K562 (cell line): ENCODE measurements at regions not wholly inside any gene's neighbourhood (a gene's known extent, or its start where the extent isn't known, plus 50 kb on each side); places are given as distances from the start of the nearest gene placed in this dataset.

Experiments used
- ATAC-seq: fragments of 200-7000 bp; cut with Tn5 transposase; 3 replicates; pipeline ENCODE4 v1.9.1; 2020; ENCODE audit warnings: moderate library complexity
- BruUV-seq: library from RNA; stranded (reverse); fragments of 400-500 nt; replicated peaks from 2 replicates; lab custom pipeline; 2021; lab: Mats Ljungman, UMichigan
- CTCF ChIA-PET: fragments of 300-600 bp; formaldehyde crosslinking; extraction: SDS; loops from one replicate; lab custom pipeline; 2021; ENCODE audit warnings: low intra/inter-chr PET ratio; lab: Yijun Ruan, JAX
- POLR2A ChIA-PET: fragments of 300-600, 350-650 bp; sonication (Branson Sonifier 250); formaldehyde crosslinking; extraction: SDS; loops from one replicate; lab custom pipeline; 2021; ENCODE audit warnings: antibody characterized with exemption, inconsistent platforms; lab: Yijun Ruan, JAX
- DNase-seq, 4 experiments: peaks; one replicate each; pipeline versions ENCODE4 v3.0.0 to v3.0.0-alpha.2; 2011 to 2018; ENCODE audit warnings: low spot score in 3 of 4, mixed read lengths in 3 of 4; ENCODE audit errors: extremely low read depth in 1 of 4
- FAIRE-seq: peaks from 2 replicates; lab custom pipeline; 2011; peaks lifted over from hg19 to GRCh38; lab: Jason Lieb, UNC
- H2AFZ ChIP-seq: 2 replicates; pipeline ENCODE4 v1.6.0; 2011; ENCODE audit warnings: low read depth, low read length, control low read depth, inconsistent platforms
- H3K27ac ChIP-seq: fragments of 200-600 bp; 3 replicates; pipeline ENCODE4 v1.8.0; 2011; ENCODE audit warnings: low read depth, mild to moderate bottlenecking, control low read depth, inconsistent platforms, low read length, moderate library complexity, mixed read lengths; ENCODE audit errors: extremely low read depth
- H3K27me3 ChIP-seq, 2 experiments: fragments of 300-600 bp in 1 of 2; 2 replicates in 1 of 2; 3 replicates in 1 of 2; pipeline versions ENCODE4 v1.6.0 to v1.8.0; 2011; ENCODE audit warnings: inconsistent platforms in 2 of 2, low read length in 2 of 2, mild to moderate bottlenecking in 1 of 2, mixed read lengths in 1 of 2, moderate library complexity in 1 of 2; ENCODE audit not compliant: control insufficient read depth in 2 of 2, insufficient read depth in 2 of 2
- H3K36me3 ChIP-seq: fragments of 300-600 bp; 3 replicates; pipeline ENCODE4 v1.8.0; 2011; ENCODE audit warnings: mild to moderate bottlenecking, low read length, inconsistent platforms; ENCODE audit not compliant: control insufficient read depth, insufficient read depth
- H3K4me1 ChIP-seq, 2 experiments: fragments of 200-600 bp in 1 of 2; replicated peaks in 1 of 2; 2 replicates in 1 of 2; 3 replicates in 1 of 2; pipeline versions ENCODE4 v1.5.1 to v1.8.0; 2011; ENCODE audit warnings: inconsistent platforms in 2 of 2, low read length in 2 of 2, mild to moderate bottlenecking in 1 of 2, mixed read lengths in 1 of 2, moderate library complexity in 1 of 2; ENCODE audit not compliant: control insufficient read depth in 2 of 2, insufficient read depth in 2 of 2
- H3K4me2 ChIP-seq: 2 replicates; pipeline ENCODE4 v1.6.1; 2011; ENCODE audit warnings: low read length, control low read depth, inconsistent platforms, mixed read lengths; ENCODE audit not compliant: insufficient read depth
- H3K4me3 ChIP-seq: fragments of 200-600 bp; sonication (generic), shearing (Covaris generic); 2 replicates; pipeline ENCODE4 v1.5.1; 2016; ENCODE audit warnings: control low read depth, inconsistent platforms
- H3K79me2 ChIP-seq: fragments of 200-600 bp; 3 replicates; pipeline ENCODE4 v1.8.0; 2011; ENCODE audit warnings: low read length, inconsistent platforms; ENCODE audit not compliant: control insufficient read depth, insufficient read depth
- H3K9ac ChIP-seq, 2 experiments: 2 replicates each; pipeline versions ENCODE4 v1.6.0 to v1.6.1; 2011; ENCODE audit warnings: low read depth in 2 of 2, low read length in 2 of 2, control low read depth in 1 of 2, inconsistent platforms in 1 of 2, mild to moderate bottlenecking in 1 of 2, mixed read lengths in 1 of 2; ENCODE audit not compliant: insufficient read depth in 1 of 2
- H3K9me1 ChIP-seq: one replicate; pipeline ENCODE4 v1.6.0; 2011; ENCODE audit warnings: inconsistent platforms, mild to moderate bottlenecking, low read length, moderate library complexity; ENCODE audit not compliant: control insufficient read depth, insufficient read depth
- H3K9me3 ChIP-seq: replicated peaks from 2 replicates; pipeline ENCODE4 v1.5.1; 2011; ENCODE audit warnings: low read depth, low read length, inconsistent platforms; ENCODE audit not compliant: control insufficient read depth, insufficient read depth
- H4K20me1 ChIP-seq: replicated peaks from 2 replicates; pipeline ENCODE4 v1.6.1; 2011; ENCODE audit warnings: low read length, inconsistent platforms, mixed read lengths; ENCODE audit not compliant: control insufficient read depth, insufficient read depth
- ARID1B ChIP-seq: fragments of 450-650 bp; IDR thresholded peaks from 2 replicates; pipeline ENCODE4 v1.6.1; 2016; ENCODE audit warnings: antibody characterized with exemption, mild to moderate bottlenecking, inconsistent platforms
- CBFA2T3 ChIP-seq: fragments of 450-650 bp; IDR thresholded peaks from 2 replicates; pipeline ENCODE4 v1.6.1; 2017
- CCAR2 ChIP-seq: fragments of 200-400 bp; formaldehyde crosslinking; IDR thresholded peaks from 2 replicates; pipeline ENCODE4 v1.6.1; 2017; ENCODE audit warnings: mild to moderate bottlenecking, low read depth, low read length
- CEBPB ChIP-seq: fragments of 450-650 bp; IDR thresholded peaks from 2 replicates; pipeline ENCODE4 v1.6.1; 2016; ENCODE audit warnings: missing genetic modification characterization, missing compliant biosample characterization
- GTF2F1 ChIP-seq: IDR thresholded peaks from 2 replicates; pipeline ENCODE4 v1.6.1; 2011; ENCODE audit warnings: low read depth, low read length, improper control_type of control experiment
- NFIX ChIP-seq: fragments of 250-450 bp; sonication (Bioruptor Pico); IDR thresholded peaks from 2 replicates; pipeline ENCODE4 v1.4.0; 2020; ENCODE audit warnings: low read depth, mild to moderate bottlenecking, moderate library complexity
- NR1H2 ChIP-seq: sonication (generic); formaldehyde crosslinking; IDR thresholded peaks from 2 replicates; pipeline ENCODE4 v1.4.0; 2020; ENCODE audit warnings: mild to moderate bottlenecking, missing genetic modification reagents
- SAFB ChIP-seq: fragments of 200-400 bp; formaldehyde crosslinking; IDR thresholded peaks from 2 replicates; pipeline ENCODE4 v1.6.1; 2017; ENCODE audit warnings: low read depth, low read length, borderline replicate concordance
- TAL1 ChIP-seq: fragments of 450-650 bp; IDR thresholded peaks from 2 replicates; pipeline ENCODE4 v1.6.1; 2016; ENCODE audit warnings: mild to moderate bottlenecking
- TCF3 ChIP-seq: sonication (generic); formaldehyde crosslinking; IDR thresholded peaks from 2 replicates; pipeline ENCODE4 v1.4.0; 2020; ENCODE audit warnings: mild to moderate bottlenecking, missing genetic modification reagents
- TCFL5 ChIP-seq: fragments of 250-450 bp; sonication (Bioruptor Pico); conservative IDR thresholded peaks from 2 replicates; pipeline ENCODE4 v1.6.1; 2021; ENCODE audit warnings: mild to moderate bottlenecking, moderate library complexity, matching md5 sums
- TEAD4 ChIP-seq, 2 experiments: sonication (generic) in 1 of 2; formaldehyde crosslinking in 1 of 2; IDR thresholded peaks; 2 replicates each; pipeline versions ENCODE4 v1.6.1 to v1.8.0; 2012 to 2022; ENCODE audit warnings: borderline replicate concordance in 1 of 2, inconsistent platforms in 1 of 2, low read length in 1 of 2, mild to moderate bottlenecking in 1 of 2, missing genetic modification reagents in 1 of 2
- U2AF1 ChIP-seq: fragments of 200-400 bp; formaldehyde crosslinking; optimal IDR thresholded peaks from 2 replicates; pipeline ENCODE3; 2017; ENCODE audit warnings: mild to moderate bottlenecking, low read depth, low read length, moderate library complexity
- ZNF24 ChIP-seq: fragments of 450-650 bp; IDR thresholded peaks from 2 replicates; pipeline ENCODE4 v1.6.1; 2016
- ZNF830 ChIP-seq: fragments of 250-450 bp; sonication (Bioruptor Pico); IDR thresholded peaks from 2 replicates; pipeline ENCODE4 v1.5.0; 2021; ENCODE audit warnings: mild to moderate bottlenecking
- WGBS: fragments of 100-300 bp; shearing (Covaris generic); methylation state at CpG from one replicate; pipeline ENCODE4 v1.1.6; 2016; ENCODE audit warnings: low coverage, mixed read lengths; ENCODE audit not compliant: insufficient coverage; ENCODE audit errors: missing lambda C conversion rate; 5-methylcytosine and 5-hydroxymethylcytosine counted together
- in situ Hi-C: fragments of 300-500 bp; cut with MboI; formaldehyde crosslinking; loops from 4 replicates; pipeline ENCODE4 v1.15.0; 2018; ENCODE audit warnings: inconsistent platforms, mixed read lengths
- intact Hi-C: fragments of 100-400 bp; cut with micrococcal nuclease; formaldehyde crosslinking; loops from 2 replicates; pipeline ENCODE4 v1.14.2; 2022
- TF ChIP-seq, protein P1 (sequence below): fragments of 250-450 bp; sonication (Bioruptor Pico); IDR thresholded peaks from 2 replicates; pipeline ENCODE4 v1.5.1; 2021; ENCODE audit warnings: mild to moderate bottlenecking
- TF ChIP-seq, protein P2 (sequence below): fragments of 150-350 bp; conservative IDR thresholded peaks from 2 replicates; pipeline ENCODE4 v1.6.1; 2014; ENCODE audit warnings: low read length

DNA sequence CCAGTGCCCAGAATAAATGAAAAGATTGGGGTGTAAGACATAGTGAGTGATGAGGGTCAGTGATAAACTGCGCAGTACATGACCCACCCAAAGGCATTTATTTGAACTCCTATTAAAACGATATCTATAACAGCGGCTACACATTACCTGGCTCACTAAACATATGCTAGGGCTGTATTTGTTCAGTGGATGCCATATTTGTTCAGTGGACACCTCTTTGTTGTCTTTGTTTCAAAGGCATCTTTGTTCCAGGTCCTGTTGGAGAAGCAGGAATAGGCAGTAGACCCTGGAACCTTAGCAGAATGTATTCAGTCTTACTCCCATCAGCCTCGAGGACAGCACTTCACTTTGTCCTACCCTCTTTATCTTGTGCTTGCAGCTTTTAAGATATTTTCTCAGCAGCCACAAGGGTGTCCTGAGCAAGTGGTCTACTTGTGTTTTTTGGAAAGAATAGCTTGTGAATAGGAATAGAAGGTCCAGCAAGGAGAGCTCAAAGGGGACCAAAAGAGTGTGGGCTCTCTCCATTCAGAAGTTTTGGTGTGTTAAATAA, 650.8 kb upstream of the FANCL start:
- TF ChIP-seq, protein P1, sequence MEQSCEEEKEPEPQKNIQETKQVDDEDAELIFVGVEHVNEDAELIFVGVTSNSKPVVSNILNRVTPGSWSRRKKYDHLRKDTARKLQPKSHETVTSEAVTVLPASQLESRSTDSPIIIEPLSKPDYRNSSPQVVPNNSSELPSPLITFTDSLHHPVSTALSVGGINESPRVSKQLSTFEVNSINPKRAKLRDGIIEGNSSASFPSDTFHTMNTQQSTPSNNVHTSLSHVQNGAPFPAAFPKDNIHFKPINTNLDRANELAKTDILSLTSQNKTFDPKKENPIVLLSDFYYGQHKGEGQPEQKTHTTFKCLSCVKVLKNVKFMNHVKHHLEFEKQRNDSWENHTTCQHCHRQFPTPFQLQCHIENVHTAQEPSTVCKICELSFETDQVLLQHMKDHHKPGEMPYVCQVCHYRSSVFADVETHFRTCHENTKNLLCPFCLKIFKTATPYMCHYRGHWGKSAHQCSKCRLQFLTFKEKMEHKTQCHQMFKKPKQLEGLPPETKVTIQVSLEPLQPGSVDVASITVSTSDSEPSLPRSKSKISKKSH (CRISPR knock-in tag): no peak
- TF ChIP-seq TAL1 (peak; percentile 19; the same call in 1 of the 2 replicates), ARID1B (peak; percentile 55; the same call in 1 of the 2 replicates), TCF3 (CRISPR knock-in tag) (peak; percentile 22; the same call in 1 of the 2 replicates), TCFL5 (CRISPR knock-in tag) (no peak), NR1H2 (CRISPR knock-in tag) (no peak), ZNF830 (CRISPR knock-in tag) (no peak), NFIX (no peak), CBFA2T3 (peak; percentile 10; the same call in 1 of the 2 replicates), CEBPB (tag) (no peak), GTF2F1 (no peak), CCAR2 (no peak), ZNF24 (peak; percentile 54; the same call in 1 of the 2 replicates), TEAD4 (IDR thresholded peaks at IDR 0.05; ENCODE audit: low read length) (peak; percentile 38; the same call in 1 of the 2 replicates), TEAD4 (CRISPR knock-in tag; IDR thresholded peaks at IDR 0.05; ENCODE audit: borderline replicate concordance) (no peak), SAFB (no peak), U2AF1 (no peak)
- TF ChIP-seq, protein P2, sequence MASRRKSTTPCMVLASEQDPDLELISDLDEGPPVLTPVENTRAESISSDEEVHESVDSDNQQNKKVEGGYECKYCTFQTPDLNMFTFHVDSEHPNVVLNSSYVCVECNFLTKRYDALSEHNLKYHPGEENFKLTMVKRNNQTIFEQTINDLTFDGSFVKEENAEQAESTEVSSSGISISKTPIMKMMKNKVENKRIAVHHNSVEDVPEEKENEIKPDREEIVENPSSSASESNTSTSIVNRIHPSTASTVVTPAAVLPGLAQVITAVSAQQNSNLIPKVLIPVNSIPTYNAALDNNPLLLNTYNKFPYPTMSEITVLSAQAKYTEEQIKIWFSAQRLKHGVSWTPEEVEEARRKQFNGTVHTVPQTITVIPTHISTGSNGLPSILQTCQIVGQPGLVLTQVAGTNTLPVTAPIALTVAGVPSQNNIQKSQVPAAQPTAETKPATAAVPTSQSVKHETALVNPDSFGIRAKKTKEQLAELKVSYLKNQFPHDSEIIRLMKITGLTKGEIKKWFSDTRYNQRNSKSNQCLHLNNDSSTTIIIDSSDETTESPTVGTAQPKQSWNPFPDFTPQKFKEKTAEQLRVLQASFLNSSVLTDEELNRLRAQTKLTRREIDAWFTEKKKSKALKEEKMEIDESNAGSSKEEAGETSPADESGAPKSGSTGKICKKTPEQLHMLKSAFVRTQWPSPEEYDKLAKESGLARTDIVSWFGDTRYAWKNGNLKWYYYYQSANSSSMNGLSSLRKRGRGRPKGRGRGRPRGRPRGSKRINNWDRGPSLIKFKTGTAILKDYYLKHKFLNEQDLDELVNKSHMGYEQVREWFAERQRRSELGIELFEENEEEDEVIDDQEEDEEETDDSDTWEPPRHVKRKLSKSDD: no peak
- BruUV-seq: no TSS peak
- POLR2A ChIA-PET: no interaction called here
- peak; percentile 77 for ATAC-seq
- Histone ChIP-seq H4K20me1 (no peaks in the 10 kb centered on the region), H2AFZ (0 out of 2 replicates have a peak overlapping the region, but pooled peaks have one; percentile 11), H3K4me1 (no peaks in the 10 kb centered on the region; a peak in 1 of 5 replicates), H3K4me3 (no peak overlapping the region), H3K9ac (no peak overlapping the region), H3K36me3 (no peaks in the 10 kb centered on the region), H3K9me1 (no peaks in the 10 kb centered on the region), H3K79me2 (no peaks in the 10 kb centered on the region), H3K27me3 (no peaks in the 10 kb centered on the region), H3K4me2 (no peak overlapping the region; the same call in 1 of the 2 replicates), H3K9me3 (no peaks in the 10 kb centered on the region), H3K27ac (no peak overlapping the region)
- CTCF ChIA-PET: interaction anchor here (0.7 kb wide), 1 partner anchor 321 kb away, joined by 3 read pairs; no protein-coding TSS in a partner anchor
- 11% methylated on average over 4 of the region's 4 CpGs for WGBS
- peak in 2 of 4 experiments; percentile 7 to 52 for DNase-seq
- FAIRE-seq: no peak
- in situ Hi-C loops (no loop called here), intact Hi-C loops (no loop called here)
